ENCODE measurements at regions not wholly inside any gene's neighbourhood (a gene's known extent, or its start where the extent isn't known, plus 50 kb on each side); places are given as distances from the start of the nearest gene placed in this dataset.

DNA sequence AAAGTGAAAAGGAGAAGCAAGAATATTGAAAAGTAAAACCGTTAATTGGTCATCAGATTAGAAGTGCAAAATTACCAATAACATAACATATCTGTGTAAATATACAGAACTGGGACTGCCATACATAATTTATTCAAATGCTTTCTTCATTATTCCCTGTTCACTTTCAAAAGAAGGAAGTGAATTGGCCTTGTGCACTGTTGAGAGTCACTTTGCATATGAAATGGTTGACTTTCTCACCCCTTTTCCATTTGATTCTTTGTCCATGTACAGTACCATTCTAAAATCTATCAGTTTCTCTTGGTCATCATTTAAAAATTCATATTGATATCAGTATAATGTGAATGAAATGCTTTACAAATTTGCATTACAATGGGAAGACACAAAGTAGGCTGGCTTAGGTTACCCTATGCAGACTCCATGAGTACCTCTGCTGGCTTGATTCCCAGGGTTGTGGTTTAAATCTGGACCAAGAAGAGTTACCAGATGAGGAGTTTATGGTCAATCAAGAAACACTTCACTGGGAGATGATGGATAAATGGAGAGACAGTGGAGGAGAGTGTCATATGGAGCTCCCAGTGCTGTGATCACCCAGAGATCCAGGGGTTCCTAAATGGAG, 210.9 kb upstream of the TOPAZ1 start:
- Histone ChIP-seq H3K27ac (ENCODE audit: low read length) (no peak overlapping the region), H3K36me3 (ENCODE audit: control insufficient read depth, insufficient read depth, low read length) (no peaks in the 10 kb centered on the region), H3K4me3 (ENCODE audit: low read length) (no peak overlapping the region), H3K27me3 (ENCODE audit: control insufficient read depth, insufficient read depth, low read length) (no peaks in the 10 kb centered on the region), H3K9me3 (ENCODE audit: control insufficient read depth, insufficient read depth, low read length) (no peaks in the 10 kb centered on the region), H3K4me1 (ENCODE audit: control insufficient read depth, insufficient read depth, low read length) (peaks cover 2% of the 10 kb centered on the region)
- DNase-seq (ENCODE audit: low read depth, low spot score): no peak
- no CpG with 5 or more reads among the region's 1 CpG for WGBS (ENCODE audit: insufficient coverage, insufficient read length)

DNA sequence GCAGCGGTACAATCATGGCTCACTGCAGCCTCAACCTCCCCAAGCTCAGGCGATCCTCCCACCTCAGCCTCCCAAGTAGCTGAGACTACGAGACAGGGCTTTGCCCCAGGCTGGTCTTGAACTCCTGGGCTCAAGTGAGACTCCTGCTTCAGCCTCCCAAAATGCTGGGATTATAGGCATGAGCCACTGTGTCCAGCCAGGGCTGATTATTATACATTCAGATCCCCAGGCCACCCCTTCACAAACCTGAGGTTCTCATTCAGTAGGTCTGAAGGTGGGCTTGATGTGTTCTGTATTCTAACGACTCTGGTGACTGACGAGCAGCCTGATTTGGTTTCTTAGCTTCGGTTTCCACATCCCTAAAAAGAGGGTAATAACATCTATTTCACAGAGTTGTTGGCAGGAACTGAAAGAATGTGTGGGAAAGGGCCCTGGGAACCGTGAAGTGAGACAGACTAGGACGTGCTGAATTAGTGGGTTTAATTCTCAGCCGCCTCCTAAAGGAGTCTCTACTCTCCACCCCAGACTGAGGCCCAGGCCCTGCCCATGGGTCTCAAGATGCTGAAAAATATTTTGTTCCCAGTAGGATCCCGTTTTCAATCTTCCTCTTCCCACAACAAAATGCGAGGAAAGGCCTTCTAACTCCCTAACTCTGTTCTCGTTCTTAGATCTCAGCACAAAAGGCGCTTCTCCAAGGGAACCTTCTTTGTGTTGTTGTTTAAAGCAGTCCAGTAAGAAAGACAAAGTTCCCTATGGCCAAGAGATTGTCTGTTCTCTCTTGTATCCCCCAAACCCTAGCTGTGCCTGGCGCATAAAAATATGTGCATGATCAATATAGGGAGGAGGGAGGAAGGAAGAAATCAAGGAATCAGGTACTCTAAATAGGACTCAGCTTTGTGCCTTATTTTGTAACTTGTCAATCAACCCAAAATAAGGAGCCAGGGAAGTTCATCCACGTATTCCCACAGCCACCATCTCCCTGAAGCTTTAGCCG, 210.0 kb upstream of the TOPAZ1 start:
- no peaks in the 10 kb centered on the region for H3K9me3 ChIP-seq (ENCODE audit: control insufficient read depth, insufficient read depth, low read length)
- DNase-seq (ENCODE audit: low read depth, low spot score): no peak
- no peak overlapping the region for H3K4me3 ChIP-seq (ENCODE audit: low read length)
- no peaks in the 10 kb centered on the region for H3K36me3 ChIP-seq (ENCODE audit: control insufficient read depth, insufficient read depth, low read length)
- peaks cover 2% of the 10 kb centered on the region for H3K4me1 ChIP-seq (ENCODE audit: control insufficient read depth, insufficient read depth, low read length)
- no peak overlapping the region for H3K27ac ChIP-seq (ENCODE audit: low read length)
- no CpG with 5 or more reads among the region's 16 CpGs for WGBS (ENCODE audit: insufficient coverage, insufficient read length)
- H3K27me3 ChIP-seq (ENCODE audit: control insufficient read depth, insufficient read depth, low read length): no peaks in the 10 kb centered on the region

GRCh38 chr3:44032487-44032886, 209.2 kb upstream of the TOPAZ1 start:
- peaks cover 2% of the 10 kb centered on the region for H3K4me1 ChIP-seq (ENCODE audit: control insufficient read depth, insufficient read depth, low read length)
- no peaks in the 10 kb centered on the region for H3K36me3 ChIP-seq (ENCODE audit: control insufficient read depth, insufficient read depth, low read length)
- no CpG with 5 or more reads among the region's 3 CpGs for WGBS (ENCODE audit: insufficient coverage, insufficient read length)
- no peak overlapping the region for H3K27ac ChIP-seq (ENCODE audit: low read length)
- no peak for DNase-seq (ENCODE audit: low read depth, low spot score)
- H3K27me3 ChIP-seq (ENCODE audit: control insufficient read depth, insufficient read depth, low read length): no peaks in the 10 kb centered on the region
- no peaks in the 10 kb centered on the region for H3K9me3 ChIP-seq (ENCODE audit: control insufficient read depth, insufficient read depth, low read length)
- H3K4me3 ChIP-seq (ENCODE audit: low read length): no peak overlapping the region

DNA sequence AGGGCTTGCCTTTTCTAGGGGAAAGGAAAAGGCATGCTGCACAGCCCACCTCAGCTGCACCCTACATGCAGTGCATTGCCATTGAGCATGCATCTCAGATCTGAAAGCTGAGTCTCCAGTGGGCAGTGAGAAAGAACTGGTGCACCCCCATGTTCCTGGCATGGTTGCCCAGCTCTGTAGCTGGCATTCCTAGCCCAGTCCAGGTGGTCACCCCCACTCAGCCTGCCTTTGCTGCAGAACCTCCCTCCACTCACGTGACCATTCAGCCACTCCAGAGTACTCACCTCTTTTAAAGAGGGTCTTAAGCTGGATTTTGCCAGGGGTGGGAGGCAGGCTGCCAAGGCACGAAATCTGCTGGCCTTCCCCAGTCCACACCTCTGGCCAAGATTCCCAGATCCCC, 208.6 kb upstream of the TOPAZ1 start:
- H3K27me3 ChIP-seq (ENCODE audit: control insufficient read depth, insufficient read depth, low read length): no peaks in the 10 kb centered on the region
- H3K4me1 ChIP-seq (ENCODE audit: control insufficient read depth, insufficient read depth, low read length): peaks cover 2% of the 10 kb centered on the region
- no CpG with 5 or more reads among the region's 2 CpGs for WGBS (ENCODE audit: insufficient coverage, insufficient read length)
- no peak overlapping the region for H3K4me3 ChIP-seq (ENCODE audit: low read length)
- H3K36me3 ChIP-seq (ENCODE audit: control insufficient read depth, insufficient read depth, low read length): no peaks in the 10 kb centered on the region
- H3K9me3 ChIP-seq (ENCODE audit: control insufficient read depth, insufficient read depth, low read length): no peaks in the 10 kb centered on the region
- no peak for DNase-seq (ENCODE audit: low read depth, low spot score)
- H3K27ac ChIP-seq (ENCODE audit: low read length): no peak overlapping the region

GRCh38 chr3:44036850-44037249, 204.8 kb upstream of the TOPAZ1 start:
- no peak for DNase-seq (ENCODE audit: low read depth, low spot score)
- no CpG with 5 or more reads among the region's 5 CpGs for WGBS (ENCODE audit: insufficient coverage, insufficient read length)
- Histone ChIP-seq H3K4me3 (ENCODE audit: low read length) (no peak overlapping the region), H3K36me3 (ENCODE audit: control insufficient read depth, insufficient read depth, low read length) (no peaks in the 10 kb centered on the region), H3K9me3 (ENCODE audit: control insufficient read depth, insufficient read depth, low read length) (no peaks in the 10 kb centered on the region), H3K4me1 (ENCODE audit: control insufficient read depth, insufficient read depth, low read length) (peaks cover 2% of the 10 kb centered on the region), H3K27ac (ENCODE audit: low read length) (no peak overlapping the region), H3K27me3 (ENCODE audit: control insufficient read depth, insufficient read depth, low read length) (no peaks in the 10 kb centered on the region)

DNA sequence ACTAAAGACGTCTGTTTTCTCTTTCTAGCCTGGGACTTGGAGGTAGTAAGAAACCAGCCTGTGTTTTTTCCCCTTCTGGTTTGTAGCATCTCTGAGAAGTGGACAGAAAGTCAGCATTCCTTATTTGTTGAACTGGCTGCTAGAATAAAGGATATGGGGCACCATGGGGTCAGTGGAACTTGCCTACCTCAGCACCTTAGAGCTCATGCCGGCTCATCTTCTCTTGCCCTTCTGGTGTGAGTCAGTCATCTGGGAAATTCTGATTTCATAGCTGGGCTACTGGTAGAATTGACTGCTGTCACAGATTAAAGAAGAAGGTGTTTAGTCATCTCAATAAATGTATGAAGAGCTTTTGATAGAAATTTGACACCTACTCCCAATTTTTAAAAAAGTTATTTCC, 202.7 kb upstream of the TOPAZ1 start:
- Histone ChIP-seq H3K27me3 (ENCODE audit: control insufficient read depth, insufficient read depth, low read length) (no peaks in the 10 kb centered on the region), H3K36me3 (ENCODE audit: control insufficient read depth, insufficient read depth, low read length) (no peaks in the 10 kb centered on the region), H3K27ac (ENCODE audit: low read length) (no peak overlapping the region), H3K4me1 (ENCODE audit: control insufficient read depth, insufficient read depth, low read length) (no peaks in the 10 kb centered on the region), H3K9me3 (ENCODE audit: control insufficient read depth, insufficient read depth, low read length) (no peaks in the 10 kb centered on the region), H3K4me3 (ENCODE audit: low read length) (no peak overlapping the region)
- no peak for DNase-seq (ENCODE audit: low read depth, low spot score)
- no CpG with 5 or more reads among the region's 2 CpGs for WGBS (ENCODE audit: insufficient coverage, insufficient read length)

DNA sequence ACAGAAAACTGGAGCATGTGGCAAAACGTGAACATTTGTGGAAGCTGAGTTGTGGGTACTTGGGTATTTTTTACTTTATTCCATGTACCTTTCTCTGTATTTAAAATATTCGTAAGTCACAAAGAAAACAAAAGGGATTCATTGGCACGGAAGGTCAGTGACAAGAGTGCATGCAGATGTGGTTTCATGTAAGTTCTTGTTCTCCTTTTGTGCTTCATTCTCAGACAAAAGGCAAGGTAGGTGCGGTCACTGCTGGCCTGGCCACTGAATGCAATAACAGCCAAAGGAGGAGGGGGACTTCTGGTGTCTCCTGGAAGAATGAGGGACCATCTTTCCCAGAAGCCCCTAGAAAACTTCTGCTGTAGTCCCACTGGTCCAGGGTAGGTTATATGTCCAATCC, 200.0 kb upstream of the TOPAZ1 start:
- no peak for DNase-seq (ENCODE audit: low read depth, low spot score)

DNA sequence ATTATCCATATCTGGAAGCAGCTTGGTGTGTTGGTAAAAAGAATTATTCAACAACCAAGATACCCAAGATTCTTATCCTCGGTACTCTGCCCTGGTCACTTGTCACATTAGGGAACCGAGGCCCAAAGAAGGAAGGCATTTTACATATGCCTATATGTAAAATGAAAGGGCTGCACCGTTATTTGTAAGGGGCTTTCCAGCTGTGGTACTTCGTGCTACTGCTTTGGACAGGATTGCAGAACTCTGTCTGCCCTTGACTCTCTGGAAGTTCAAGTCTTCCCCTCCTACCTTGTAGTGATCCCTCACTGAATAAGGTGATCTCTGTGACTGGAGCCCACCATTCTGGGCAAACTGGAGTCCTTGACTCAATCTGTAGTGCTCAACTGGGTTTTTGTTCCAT, 198.9 kb upstream of the TOPAZ1 start:
- no CpG with 5 or more reads among the region's 4 CpGs for WGBS (ENCODE audit: insufficient coverage, insufficient read length)
- no peak for DNase-seq (ENCODE audit: low read depth, low spot score)
- Histone ChIP-seq H3K27ac (ENCODE audit: low read length) (no peak overlapping the region), H3K4me3 (ENCODE audit: low read length) (no peak overlapping the region), H3K4me1 (ENCODE audit: control insufficient read depth, insufficient read depth, low read length) (no peaks in the 10 kb centered on the region), H3K36me3 (ENCODE audit: control insufficient read depth, insufficient read depth, low read length) (no peaks in the 10 kb centered on the region), H3K27me3 (ENCODE audit: control insufficient read depth, insufficient read depth, low read length) (no peaks in the 10 kb centered on the region), H3K9me3 (ENCODE audit: control insufficient read depth, insufficient read depth, low read length) (no peaks in the 10 kb centered on the region)

More for the DNA sequence above, 200.0 kb upstream of the TOPAZ1 start:
- no CpG with 5 or more reads among the region's 4 CpGs for WGBS (ENCODE audit: insufficient coverage, insufficient read length)
- Histone ChIP-seq H3K27me3 (ENCODE audit: control insufficient read depth, insufficient read depth, low read length) (no peaks in the 10 kb centered on the region), H3K4me3 (ENCODE audit: low read length) (no peak overlapping the region), H3K4me1 (ENCODE audit: control insufficient read depth, insufficient read depth, low read length) (no peaks in the 10 kb centered on the region), H3K27ac (ENCODE audit: low read length) (no peak overlapping the region), H3K9me3 (ENCODE audit: control insufficient read depth, insufficient read depth, low read length) (no peaks in the 10 kb centered on the region), H3K36me3 (ENCODE audit: control insufficient read depth, insufficient read depth, low read length) (no peaks in the 10 kb centered on the region)

GRCh38 chr3:44045476-44046275, 196.0 kb upstream of the TOPAZ1 start:
- Histone ChIP-seq H3K27ac (ENCODE audit: low read length) (no peak overlapping the region), H3K27me3 (ENCODE audit: control insufficient read depth, insufficient read depth, low read length) (no peaks in the 10 kb centered on the region), H3K9me3 (ENCODE audit: control insufficient read depth, insufficient read depth, low read length) (no peaks in the 10 kb centered on the region), H3K36me3 (ENCODE audit: control insufficient read depth, insufficient read depth, low read length) (no peaks in the 10 kb centered on the region; the same call in 1 of the 2 replicates), H3K4me1 (ENCODE audit: control insufficient read depth, insufficient read depth, low read length) (no peaks in the 10 kb centered on the region), H3K4me3 (ENCODE audit: low read length) (no peak overlapping the region)
- WGBS (ENCODE audit: insufficient coverage, insufficient read length): no CpG with 5 or more reads among the region's 4 CpGs
- DNase-seq (ENCODE audit: low read depth, low spot score): no peak

DNA sequence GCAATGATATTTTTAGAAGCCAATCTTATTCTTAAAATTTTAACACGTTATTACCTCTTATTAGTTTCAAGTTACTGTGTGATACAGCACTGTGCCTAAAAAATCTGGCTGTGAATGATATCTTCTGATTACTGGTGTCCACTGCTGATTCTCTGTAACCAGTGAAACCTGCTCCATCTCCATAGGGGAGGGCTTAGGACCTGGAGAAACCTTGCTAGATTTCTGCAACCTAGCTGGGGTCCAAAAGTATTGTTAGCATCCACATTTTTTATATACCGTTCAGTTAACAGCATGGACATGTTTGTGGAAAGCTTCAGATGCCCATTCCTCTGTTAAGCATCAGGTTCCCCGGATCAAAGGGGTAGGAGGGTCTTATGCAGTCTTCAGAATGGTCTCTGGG, 193.9 kb upstream of the TOPAZ1 start:
- WGBS (ENCODE audit: insufficient coverage, insufficient read length): no CpG with 5 or more reads among the region's 3 CpGs
- no peaks in the 10 kb centered on the region; the same call in 1 of the 2 replicates for H3K36me3 ChIP-seq (ENCODE audit: control insufficient read depth, insufficient read depth, low read length)
- H3K9me3 ChIP-seq (ENCODE audit: control insufficient read depth, insufficient read depth, low read length): no peaks in the 10 kb centered on the region
- no peak overlapping the region for H3K4me3 ChIP-seq (ENCODE audit: low read length)
- H3K4me1 ChIP-seq (ENCODE audit: control insufficient read depth, insufficient read depth, low read length): no peaks in the 10 kb centered on the region
- H3K27me3 ChIP-seq (ENCODE audit: control insufficient read depth, insufficient read depth, low read length): no peaks in the 10 kb centered on the region
- no peak for DNase-seq (ENCODE audit: low read depth, low spot score)
- H3K27ac ChIP-seq (ENCODE audit: low read length): no peak overlapping the region

Data from iPS DF 6.9 (cell line).